ENCODE measurements at regions not wholly inside any gene's neighbourhood (a gene's known extent, or its start where the extent isn't known, plus 50 kb on each side); places are given as distances from the start of the nearest gene placed in this dataset.

GRCh38 chr2:21620771-21621170 lies 497.0 kb downstream of the TDRD15 start:
- TF ChIP-seq CTCF (conservative IDR thresholded peaks at IDR 0.05 in 1 of 2, IDR thresholded peaks at IDR 0.05 in 1 of 2; ENCODE audit: low read depth in 1 of 2, low read length in 2 of 2) = no peak
- no peak for TF ChIP-seq EZH2 (IDR thresholded peaks at IDR 0.05; ENCODE audit: low read length, missing control alignments)
